Suprapubic skin (tissue), 4 donors: ENCODE measurements at regions not wholly inside any gene's neighbourhood (a gene's known extent, or its start where the extent isn't known, plus 50 kb on each side); places are given as distances from the start of the nearest gene placed in this dataset.

Source experiments
- DNase-seq, 2 donors: peaks; one replicate each; pipeline ENCODE4 v3.0.0-alpha.2; 2019; ENCODE audit warnings: low spot score in 2 of 2
- H3K27ac ChIP-seq: fragments of 200-600 bp; sonication (generic); one replicate; pipeline ENCODE4 v1.5.1; 2019
- H3K27me3 ChIP-seq: fragments of 200-600 bp; sonication (generic); one replicate; pipeline ENCODE4 v1.5.1; 2019
- H3K36me3 ChIP-seq: fragments of 200-600 bp; sonication (generic); one replicate; pipeline ENCODE4 v1.5.1; 2019
- H3K4me1 ChIP-seq: fragments of 200-600 bp; sonication (generic); one replicate; pipeline ENCODE4 v1.5.1; 2019
- H3K4me3 ChIP-seq: fragments of 200-600 bp; sonication (generic); one replicate; pipeline ENCODE4 v1.5.1; 2019; ENCODE audit warnings: mild to moderate bottlenecking
- H3K9me3 ChIP-seq: fragments of 200-600 bp; sonication (generic); one replicate; pipeline ENCODE4 v1.5.1; 2019
- EP300 ChIP-seq: sonication (generic); formaldehyde crosslinking; IDR thresholded peaks from one replicate; pipeline ENCODE4 v1.6.1; 2017; ENCODE audit warnings: antibody characterized with exemption
- POLR2A ChIP-seq, 2 donors: fragments of 450-650 bp; IDR thresholded peaks; one replicate each; pipeline ENCODE4 v1.6.1; 2017; ENCODE audit warnings: antibody characterized with exemption in 2 of 2, mild to moderate bottlenecking in 2 of 2, moderate library complexity in 2 of 2
- POLR2AphosphoS5 ChIP-seq, 3 donors: sonication (generic); formaldehyde crosslinking; IDR thresholded peaks; one replicate each; pipeline ENCODE4 v1.6.1; 2017; ENCODE audit warnings: antibody characterized with exemption in 3 of 3
- WGBS: methylation state at CpG from one replicate; pipeline ENCODE4 v1.1.5; 2018; 5-methylcytosine and 5-hydroxymethylcytosine counted together
- TF ChIP-seq, protein P1 (sequence below), 2 donors: fragments of 200-600 bp in 1 of 2; fragments of 450-650 bp in 1 of 2; sonication (generic) in 1 of 2; IDR thresholded peaks; one replicate each; pipeline ENCODE4 v1.5.1; 2016 to 2019; ENCODE audit warnings: antibody characterized with exemption in 2 of 2, mild to moderate bottlenecking in 1 of 2, moderate library complexity in 1 of 2

DNA sequence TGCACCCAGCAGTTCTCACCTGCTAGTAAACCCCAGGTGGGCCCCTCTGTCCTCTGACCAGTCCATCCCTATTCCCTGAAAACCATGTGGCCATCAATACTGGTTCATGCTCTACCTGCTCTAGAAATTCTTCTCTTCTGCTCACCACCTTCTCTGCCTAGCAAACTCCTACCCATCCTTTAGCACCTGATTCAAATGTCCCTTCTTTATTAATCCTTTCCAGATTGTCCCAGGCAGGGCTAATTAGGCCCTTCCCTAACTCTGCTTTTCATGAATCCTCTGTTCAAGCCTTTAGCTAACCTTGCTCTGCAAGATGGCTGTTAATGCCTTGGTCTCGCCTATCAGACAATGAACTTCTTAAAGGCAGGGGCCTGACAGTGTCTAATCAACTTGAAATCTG lies 62.1 kb upstream of the TRABD2B start:
- TF ChIP-seq EP300 (no peak), POLR2A (IDR thresholded peaks at IDR 0.05) (no peak), POLR2AphosphoS5 (IDR thresholded peaks at IDR 0.05) (no peak)
- TF ChIP-seq, protein P1, sequence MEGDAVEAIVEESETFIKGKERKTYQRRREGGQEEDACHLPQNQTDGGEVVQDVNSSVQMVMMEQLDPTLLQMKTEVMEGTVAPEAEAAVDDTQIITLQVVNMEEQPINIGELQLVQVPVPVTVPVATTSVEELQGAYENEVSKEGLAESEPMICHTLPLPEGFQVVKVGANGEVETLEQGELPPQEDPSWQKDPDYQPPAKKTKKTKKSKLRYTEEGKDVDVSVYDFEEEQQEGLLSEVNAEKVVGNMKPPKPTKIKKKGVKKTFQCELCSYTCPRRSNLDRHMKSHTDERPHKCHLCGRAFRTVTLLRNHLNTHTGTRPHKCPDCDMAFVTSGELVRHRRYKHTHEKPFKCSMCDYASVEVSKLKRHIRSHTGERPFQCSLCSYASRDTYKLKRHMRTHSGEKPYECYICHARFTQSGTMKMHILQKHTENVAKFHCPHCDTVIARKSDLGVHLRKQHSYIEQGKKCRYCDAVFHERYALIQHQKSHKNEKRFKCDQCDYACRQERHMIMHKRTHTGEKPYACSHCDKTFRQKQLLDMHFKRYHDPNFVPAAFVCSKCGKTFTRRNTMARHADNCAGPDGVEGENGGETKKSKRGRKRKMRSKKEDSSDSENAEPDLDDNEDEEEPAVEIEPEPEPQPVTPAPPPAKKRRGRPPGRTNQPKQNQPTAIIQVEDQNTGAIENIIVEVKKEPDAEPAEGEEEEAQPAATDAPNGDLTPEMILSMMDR (IDR thresholded peaks at IDR 0.05), result no peak
- no peak overlapping the region for H3K27ac ChIP-seq
- 94% methylated on average over 1 of the region's 1 CpG for WGBS

DNA sequence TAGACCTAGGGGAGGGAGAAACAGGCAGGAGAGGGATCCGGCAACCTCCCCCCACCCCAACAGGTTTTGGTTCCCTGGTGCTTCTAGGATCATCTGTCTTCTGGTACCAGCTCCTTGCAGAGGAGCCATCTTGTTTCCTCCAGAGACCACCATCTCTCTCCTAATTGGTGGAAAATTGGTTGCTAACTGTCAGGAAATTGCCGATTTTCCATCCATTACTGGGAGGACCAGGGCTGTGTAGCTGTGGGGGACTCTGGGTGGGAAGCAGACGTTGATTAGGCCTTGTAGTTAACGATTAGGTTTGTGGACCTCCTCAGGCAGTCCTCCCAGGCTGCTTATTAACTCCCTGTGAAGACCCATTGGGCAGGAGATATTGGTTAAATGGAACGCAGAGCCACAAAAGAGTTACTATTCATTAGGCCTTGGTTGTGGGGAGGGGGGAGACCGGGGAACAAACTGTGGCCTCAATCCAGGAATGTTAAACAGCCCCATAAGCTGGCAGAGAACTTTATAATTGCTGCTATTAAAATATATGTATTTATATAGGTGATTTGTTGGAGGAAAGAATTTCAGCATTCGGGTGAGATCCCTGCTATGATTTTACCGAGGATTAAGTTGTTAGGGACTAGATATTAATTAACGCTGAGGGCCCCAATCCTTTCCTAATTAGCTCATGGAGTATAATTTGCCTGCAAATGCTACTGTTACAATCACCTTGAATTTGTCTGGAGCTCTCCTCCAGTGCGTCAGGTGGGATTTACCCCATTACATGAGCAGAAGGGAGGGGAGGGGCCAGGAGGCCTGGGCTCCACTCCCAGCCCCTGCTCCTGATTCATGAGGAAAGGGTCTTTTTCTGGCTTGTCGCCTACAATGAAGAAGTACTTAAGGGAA lies 61.2 kb upstream of the TRABD2B start:
- WGBS, result 82% methylated on average over 11 of the region's 11 CpGs
- Histone ChIP-seq H3K36me3 (no peaks in the 10 kb centered on the region), H3K27ac (no peak overlapping the region), H3K9me3 (no peaks in the 10 kb centered on the region), H3K27me3 (no peaks in the 10 kb centered on the region), H3K4me3 (no peak overlapping the region), H3K4me1 (no peaks in the 10 kb centered on the region)
- TF ChIP-seq POLR2AphosphoS5 (IDR thresholded peaks at IDR 0.05), result no peak
- no peak for TF ChIP-seq POLR2A (IDR thresholded peaks at IDR 0.05)
- TF ChIP-seq EP300, result no peak
- TF ChIP-seq, protein P1 (IDR thresholded peaks at IDR 0.05), result no peak
- no peak for DNase-seq

More for the DNA sequence above, 62.1 kb upstream of the TRABD2B start:
- DNase-seq, result no peak
- Histone ChIP-seq H3K9me3 (no peaks in the 10 kb centered on the region), H3K27me3 (no peaks in the 10 kb centered on the region), H3K4me3 (no peak overlapping the region), H3K36me3 (no peaks in the 10 kb centered on the region), H3K4me1 (no peaks in the 10 kb centered on the region)

DNA sequence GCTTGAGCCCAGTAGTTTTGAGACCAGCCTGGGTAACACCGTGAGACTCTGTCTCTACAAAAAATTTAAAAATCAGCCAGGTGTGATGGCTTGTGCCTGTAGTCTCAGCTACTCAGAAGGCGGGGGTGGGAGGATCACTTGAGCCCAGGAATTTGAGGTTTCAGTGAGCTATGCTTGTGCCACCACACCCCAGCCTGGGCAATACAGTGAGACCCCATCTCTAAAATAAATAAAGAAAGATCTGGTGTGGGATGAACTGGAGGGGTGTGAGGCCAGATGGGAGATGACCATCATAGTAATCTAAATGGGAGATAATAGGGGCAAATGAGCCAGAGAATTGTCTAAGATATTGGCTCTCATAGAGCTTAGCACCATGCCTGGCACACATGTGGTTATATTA lies 60.1 kb upstream of the TRABD2B start:
- no peaks in the 10 kb centered on the region for H3K27me3 ChIP-seq
- no peak for DNase-seq
- no peaks in the 10 kb centered on the region for H3K36me3 ChIP-seq
- H3K9me3 ChIP-seq, result no peaks in the 10 kb centered on the region
- no peak overlapping the region for H3K27ac ChIP-seq
- H3K4me3 ChIP-seq, result no peak overlapping the region
- WGBS, result 94% methylated on average over 2 of the region's 2 CpGs
- peaks cover 2% of the 10 kb centered on the region for H3K4me1 ChIP-seq
- TF ChIP-seq, protein P1 (IDR thresholded peaks at IDR 0.05), result no peak
- no peak for TF ChIP-seq EP300
- TF ChIP-seq POLR2AphosphoS5 (IDR thresholded peaks at IDR 0.05), result no peak
- TF ChIP-seq POLR2A (IDR thresholded peaks at IDR 0.05), result no peak

DNA sequence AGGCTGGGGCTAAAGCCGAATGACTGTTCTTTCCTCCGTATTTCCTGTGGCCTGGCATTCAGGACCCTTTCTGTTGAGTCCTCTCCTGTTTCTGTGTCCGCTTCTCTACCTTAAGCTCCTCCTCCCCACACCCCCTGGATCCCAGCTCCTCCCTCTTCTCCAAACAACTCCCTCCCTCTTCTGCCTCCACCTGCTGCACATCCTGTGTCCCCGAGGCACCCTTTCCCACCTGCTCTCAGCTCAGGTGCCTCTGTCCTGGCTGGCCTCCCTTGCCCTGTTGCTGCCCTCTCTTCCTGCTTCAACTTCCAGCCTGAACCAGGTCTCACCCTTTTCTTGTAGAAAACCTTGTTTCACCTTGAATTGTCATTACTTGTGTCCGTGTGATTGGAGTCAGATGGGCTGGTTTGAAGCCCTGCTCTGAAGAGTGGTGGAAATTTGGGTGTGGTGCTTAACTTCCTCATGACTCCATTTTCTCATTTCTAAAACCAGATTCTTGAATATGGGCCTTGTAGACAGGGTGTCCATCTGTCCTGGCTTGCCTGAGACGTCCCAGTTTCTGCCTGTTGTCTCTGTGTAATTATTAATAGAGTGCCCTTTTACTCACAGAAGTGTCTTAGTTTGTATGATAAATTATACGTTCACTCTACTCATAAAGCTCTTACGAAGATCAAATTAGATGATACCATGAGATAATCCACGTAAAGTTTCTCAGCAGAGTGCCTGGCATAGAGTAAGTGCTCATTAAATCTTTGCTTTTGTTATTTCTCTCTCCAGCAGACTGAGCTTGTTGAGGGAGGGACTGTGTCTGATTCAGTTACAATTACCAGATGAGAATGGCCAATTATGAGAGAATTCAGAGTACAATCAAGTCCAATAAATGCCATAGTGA lies 58.9 kb upstream of the TRABD2B start:
- H3K4me1 ChIP-seq, result peaks cover 10% of the 10 kb centered on the region
- no peak overlapping the region for H3K4me3 ChIP-seq
- no peaks in the 10 kb centered on the region for H3K36me3 ChIP-seq
- H3K9me3 ChIP-seq, result no peaks in the 10 kb centered on the region
- no peak for DNase-seq
- no peaks in the 10 kb centered on the region for H3K27me3 ChIP-seq
- no peak overlapping the region for H3K27ac ChIP-seq
- no peak for TF ChIP-seq POLR2AphosphoS5 (IDR thresholded peaks at IDR 0.05)
- TF ChIP-seq POLR2A (IDR thresholded peaks at IDR 0.05), result no peak
- TF ChIP-seq, protein P1 (IDR thresholded peaks at IDR 0.05), result no peak
- no peak for TF ChIP-seq EP300
- 69% methylated on average over 9 of the region's 9 CpGs for WGBS

DNA sequence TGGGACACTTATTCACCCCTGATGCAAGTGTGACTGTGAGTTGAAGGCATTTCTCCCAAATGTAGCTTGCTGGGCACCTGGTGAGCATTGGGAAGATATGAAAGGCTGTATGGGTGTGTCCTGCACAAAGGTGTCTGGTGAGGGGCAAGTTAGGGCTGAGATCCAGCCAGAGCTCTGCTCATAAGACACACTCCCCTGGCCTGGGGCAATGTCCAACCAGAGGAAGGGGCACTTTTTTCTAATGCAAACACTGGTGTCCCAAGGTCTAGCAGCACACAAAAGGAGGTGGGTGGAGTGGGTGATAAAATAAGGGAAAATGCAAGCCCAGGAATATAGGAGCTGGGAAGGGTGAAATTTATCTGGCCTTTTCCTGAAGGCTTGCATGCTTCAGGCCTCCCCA lies 57.0 kb upstream of the TRABD2B start:
- Histone ChIP-seq H3K27me3 (no peaks in the 10 kb centered on the region), H3K9me3 (no peaks in the 10 kb centered on the region), H3K4me3 (no peak overlapping the region), H3K4me1 (peaks cover 10% of the 10 kb centered on the region), H3K36me3 (no peaks in the 10 kb centered on the region), H3K27ac (no peak overlapping the region)
- DNase-seq, result no peak
- TF ChIP-seq POLR2AphosphoS5 (IDR thresholded peaks at IDR 0.05) (no peak), EP300 (no peak), POLR2A (IDR thresholded peaks at IDR 0.05) (no peak)
- TF ChIP-seq, protein P1 (IDR thresholded peaks at IDR 0.05), result no peak
